ENCODE measurements at regions not wholly inside any gene's neighbourhood (a gene's known extent, or its start where the extent isn't known, plus 50 kb on each side); places are given as distances from the start of the nearest gene placed in this dataset.

DNA sequence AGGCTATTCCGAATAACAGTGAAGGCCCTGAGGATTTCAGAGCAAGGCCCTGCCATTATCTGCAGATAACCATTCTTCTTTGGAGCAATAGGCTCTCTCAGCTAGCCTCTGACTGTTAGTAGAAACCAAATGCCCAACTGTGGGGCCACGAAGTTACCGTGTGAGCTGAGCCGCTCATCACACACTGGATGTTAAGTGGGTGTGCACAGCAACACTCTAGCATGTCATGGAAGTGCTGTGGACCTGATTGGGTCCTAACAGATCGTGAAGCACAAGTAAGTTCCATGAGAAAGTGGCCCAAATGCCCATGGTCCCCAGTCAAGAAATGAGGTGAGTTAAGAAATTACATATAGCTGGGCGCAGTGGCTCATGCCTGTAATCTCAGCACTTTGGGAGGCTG, 190.4 kb downstream of the ALG10 start:
- ATAC-seq (ENCODE audit: low FRiP score) (no peak), DNase-seq (ENCODE audit: low spot score) (no peak)
- TF ChIP-seq, protein P1, sequence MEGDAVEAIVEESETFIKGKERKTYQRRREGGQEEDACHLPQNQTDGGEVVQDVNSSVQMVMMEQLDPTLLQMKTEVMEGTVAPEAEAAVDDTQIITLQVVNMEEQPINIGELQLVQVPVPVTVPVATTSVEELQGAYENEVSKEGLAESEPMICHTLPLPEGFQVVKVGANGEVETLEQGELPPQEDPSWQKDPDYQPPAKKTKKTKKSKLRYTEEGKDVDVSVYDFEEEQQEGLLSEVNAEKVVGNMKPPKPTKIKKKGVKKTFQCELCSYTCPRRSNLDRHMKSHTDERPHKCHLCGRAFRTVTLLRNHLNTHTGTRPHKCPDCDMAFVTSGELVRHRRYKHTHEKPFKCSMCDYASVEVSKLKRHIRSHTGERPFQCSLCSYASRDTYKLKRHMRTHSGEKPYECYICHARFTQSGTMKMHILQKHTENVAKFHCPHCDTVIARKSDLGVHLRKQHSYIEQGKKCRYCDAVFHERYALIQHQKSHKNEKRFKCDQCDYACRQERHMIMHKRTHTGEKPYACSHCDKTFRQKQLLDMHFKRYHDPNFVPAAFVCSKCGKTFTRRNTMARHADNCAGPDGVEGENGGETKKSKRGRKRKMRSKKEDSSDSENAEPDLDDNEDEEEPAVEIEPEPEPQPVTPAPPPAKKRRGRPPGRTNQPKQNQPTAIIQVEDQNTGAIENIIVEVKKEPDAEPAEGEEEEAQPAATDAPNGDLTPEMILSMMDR (IDR thresholded peaks at IDR 0.05) = no peak

DNA sequence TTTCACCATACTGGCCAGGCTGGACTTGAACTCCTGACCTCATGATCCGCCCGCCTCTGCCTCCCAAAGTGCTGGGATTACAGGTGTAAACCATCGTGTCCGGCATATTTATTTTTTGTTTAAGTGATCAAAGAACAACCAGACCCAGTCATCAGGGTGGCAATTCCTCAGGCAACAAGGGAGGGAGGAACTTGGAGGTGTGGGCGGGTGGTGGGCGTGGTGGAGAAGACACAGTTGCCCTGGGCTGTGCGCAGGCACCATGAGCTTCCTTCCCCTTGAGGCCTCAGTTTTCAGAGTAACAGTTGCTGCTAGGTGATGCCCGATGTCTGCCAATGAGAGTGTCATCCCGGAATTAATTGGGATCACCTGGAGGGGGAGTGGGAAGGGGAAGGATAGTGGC, 191.7 kb downstream of the ALG10 start:
- TF ChIP-seq, protein P1 (IDR thresholded peaks at IDR 0.05) = no peak
- DNase-seq (ENCODE audit: low spot score) (no peak), ATAC-seq (ENCODE audit: low FRiP score) (no peak)

DNA sequence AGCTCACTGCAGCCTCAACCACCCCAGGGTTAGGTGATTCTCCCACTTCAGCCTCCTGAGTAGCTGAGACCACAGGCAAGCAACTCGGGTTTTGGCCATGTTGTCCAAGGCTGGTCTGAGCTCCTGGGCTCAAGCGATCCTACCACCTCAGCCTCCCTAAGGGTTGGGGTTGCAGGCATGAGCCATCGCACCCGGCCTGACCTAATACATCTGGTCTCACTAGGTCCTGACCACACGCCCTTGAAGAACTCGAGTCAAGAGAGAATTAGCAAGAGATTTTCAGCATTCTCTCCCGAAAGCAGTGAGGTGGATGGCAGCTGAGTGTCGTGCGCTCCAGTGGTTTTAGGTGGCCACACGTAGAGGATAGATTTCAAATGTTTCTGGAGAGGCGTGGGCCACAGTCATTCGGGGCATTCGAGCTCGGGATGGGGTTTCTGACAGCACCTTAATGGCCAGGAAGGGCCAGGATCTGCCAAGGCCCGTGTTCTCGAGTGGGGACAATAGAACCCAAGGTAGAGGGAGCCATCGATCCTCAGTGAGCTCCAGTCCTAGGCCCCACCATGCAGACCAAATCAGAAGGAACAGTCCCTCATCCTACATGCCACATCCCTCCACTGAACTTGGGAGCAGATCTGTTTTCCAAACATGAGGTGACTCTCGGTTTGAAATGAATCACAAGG, 193.1 kb downstream of the ALG10 start:
- DNase-seq (ENCODE audit: low spot score) (no peak), ATAC-seq (ENCODE audit: low FRiP score) (no peak)
- TF ChIP-seq, protein P1 (IDR thresholded peaks at IDR 0.05) = no peak

DNA sequence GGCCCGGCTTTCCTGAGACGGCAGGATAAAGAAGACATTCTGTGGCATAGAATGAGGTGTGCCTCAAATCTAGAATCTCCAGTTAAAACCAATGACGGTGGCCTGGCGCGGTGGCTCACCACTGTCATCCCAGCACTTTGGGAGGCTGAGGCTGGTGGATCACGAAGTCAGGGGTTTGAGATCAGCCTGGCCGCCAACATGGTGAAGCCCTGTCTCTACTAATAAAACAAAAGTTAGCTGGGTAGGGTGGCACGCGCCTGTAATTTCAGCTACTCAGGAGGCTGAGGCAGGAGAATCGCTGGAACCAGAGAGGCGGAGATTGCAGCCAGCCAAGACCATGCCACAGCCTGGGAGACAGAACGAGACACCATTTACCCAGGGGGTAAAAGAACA, 193.6 kb downstream of the ALG10 start:
- TF ChIP-seq, protein P1 (IDR thresholded peaks at IDR 0.05) = no peak
- no peak for ATAC-seq (ENCODE audit: low FRiP score)
- DNase-seq (ENCODE audit: low spot score) = no peak

DNA sequence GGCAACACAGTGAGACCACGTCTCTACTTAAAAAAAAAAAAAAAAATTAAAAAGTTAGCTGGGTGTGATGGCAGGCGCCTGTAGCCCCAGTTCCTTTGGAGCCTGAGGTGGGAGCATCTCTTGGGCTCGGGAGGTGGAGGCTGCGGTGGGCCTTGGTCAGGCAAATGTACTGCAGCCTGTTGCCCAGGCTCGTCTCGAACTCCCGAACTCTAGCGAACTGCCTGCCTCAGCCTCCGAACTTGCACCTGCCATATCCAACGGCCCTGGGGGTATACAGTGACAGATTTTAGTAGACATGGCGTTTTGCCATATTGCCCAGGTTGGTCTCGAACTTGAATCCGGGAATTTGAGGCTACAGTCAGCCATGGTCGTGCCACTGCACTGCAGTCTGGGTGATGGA, 195.4 kb downstream of the ALG10 start:
- TF ChIP-seq, protein P1 (IDR thresholded peaks at IDR 0.05) = no peak
- ATAC-seq (ENCODE audit: low FRiP score) (no peak), DNase-seq (ENCODE audit: low spot score) (no peak)

DNA sequence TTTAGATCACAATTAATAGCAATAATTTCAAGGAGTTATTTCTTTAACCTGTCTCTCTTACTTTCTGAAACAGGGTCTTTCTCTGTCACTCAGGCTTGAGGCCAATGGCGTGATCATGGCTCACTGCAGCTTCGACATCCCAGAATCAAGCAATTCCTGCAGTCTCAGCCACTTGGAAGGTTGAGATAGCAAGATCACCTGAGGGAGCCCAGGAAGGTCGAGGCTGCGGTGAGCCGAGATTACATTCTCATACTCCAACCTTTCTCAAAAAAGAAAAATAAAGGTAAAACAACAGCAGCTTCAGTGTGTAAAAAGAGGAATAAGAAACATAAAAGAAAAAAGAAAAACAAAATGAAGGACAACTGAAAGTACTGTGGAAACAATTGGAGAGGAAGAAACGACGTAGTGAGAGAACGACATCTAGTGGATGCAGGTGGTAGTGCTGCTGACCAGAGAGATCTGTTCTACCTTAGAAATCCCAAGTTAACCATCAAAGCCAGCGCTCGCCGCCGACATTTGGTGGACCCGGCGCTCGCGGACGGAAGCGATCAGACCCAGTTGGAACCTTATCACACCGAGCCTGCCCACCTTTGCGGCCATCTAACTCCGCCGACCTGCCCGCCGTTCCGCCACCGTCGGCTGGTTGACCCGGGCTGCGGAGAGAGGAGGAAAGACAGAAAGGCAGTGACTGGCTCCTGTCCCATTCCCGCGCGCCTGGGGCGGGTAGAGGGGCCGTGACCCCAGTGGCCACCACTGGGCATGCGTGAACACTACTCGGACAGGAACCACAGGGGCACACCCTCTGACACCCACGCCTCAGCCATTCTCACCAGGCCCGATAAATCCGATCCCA, 196.1 kb downstream of the ALG10 start:
- DNase-seq (ENCODE audit: low spot score) = peak; percentile 63
- ATAC-seq (ENCODE audit: low FRiP score) = peak; percentile 80
- TF ChIP-seq, protein P1 (IDR thresholded peaks at IDR 0.05) = peak in 1 of 3 donors; percentile 56
